22Rv1 (cell line): ENCODE measurements at regions not wholly inside any gene's neighbourhood (a gene's known extent, or its start where the extent isn't known, plus 50 kb on each side); places are given as distances from the start of the nearest gene placed in this dataset.

Experiments
- CTCF ChIP-seq: fragments of 450-650 bp; IDR thresholded peaks from 2 replicates; pipeline ENCODE4 v1.5.1; 2017; ENCODE audit warnings: mild to moderate bottlenecking
- ZFX ChIP-seq: fragments of 450-650 bp; IDR thresholded peaks from 2 replicates; pipeline ENCODE4 v1.6.1; 2017; ENCODE audit warnings: antibody characterized with exemption, borderline replicate concordance

- TF ChIP-seq CTCF, result no peak
- TF ChIP-seq ZFX, result no peak
Observed at GRCh38 chrY:3040415-3040814, 105.2 kb downstream of the ZFY start.
